ENCODE measurements at regions not wholly inside any gene's neighbourhood (a gene's known extent, or its start where the extent isn't known, plus 50 kb on each side); places are given as distances from the start of the nearest gene placed in this dataset.

- Histone ChIP-seq H3K4me3 (ENCODE audit: insufficient read depth, low read length, poor library complexity, severe bottlenecking) (no peak overlapping the region), H4K20me1 (ENCODE audit: low read depth, low read length) (no peaks in the 10 kb centered on the region), H3K9me3 (ENCODE audit: insufficient read depth, low read length) (no peaks in the 10 kb centered on the region), H3F3A (ENCODE audit: insufficient read depth) (no peaks in the 10 kb centered on the region), H2AFZ (ENCODE audit: low read depth, low read length, severe bottlenecking) (no peak overlapping the region), H3K36me3 (ENCODE audit: low read length) (no peaks in the 10 kb centered on the region), H3K4me2 (ENCODE audit: low read depth, low read length, poor library complexity, severe bottlenecking) (no peak overlapping the region), H3K27me3 (ENCODE audit: low read length) (no peaks in the 10 kb centered on the region), H3K9ac (ENCODE audit: low read length) (no peak overlapping the region), H3K9me2 (replicated peaks; ENCODE audit: insufficient read depth, low read length) (no peaks in the 10 kb centered on the region), H3K79me2 (ENCODE audit: insufficient read depth, low read length) (no peaks in the 10 kb centered on the region), H3K27ac (ENCODE audit: low read depth, low read length) (no peak overlapping the region)
- no peak for TF ChIP-seq EZH2phosphoT487 (conservative IDR thresholded peaks at IDR 0.05; ENCODE audit: low read length)
- no peak for TF ChIP-seq CTCF (IDR thresholded peaks at IDR 0.05; ENCODE audit: insufficient read depth, low read length, poor library complexity, severe bottlenecking)
These were observed 161.2 kb upstream of the SPEF2 start for GRCh38 chr5:35456506-35456905.

GRCh38 chr5:35454011-35454525, 163.6 kb upstream of the SPEF2 start:
- no peak overlapping the region for H3K4me3 ChIP-seq (ENCODE audit: insufficient read depth, low read length, poor library complexity, severe bottlenecking)

DNA sequence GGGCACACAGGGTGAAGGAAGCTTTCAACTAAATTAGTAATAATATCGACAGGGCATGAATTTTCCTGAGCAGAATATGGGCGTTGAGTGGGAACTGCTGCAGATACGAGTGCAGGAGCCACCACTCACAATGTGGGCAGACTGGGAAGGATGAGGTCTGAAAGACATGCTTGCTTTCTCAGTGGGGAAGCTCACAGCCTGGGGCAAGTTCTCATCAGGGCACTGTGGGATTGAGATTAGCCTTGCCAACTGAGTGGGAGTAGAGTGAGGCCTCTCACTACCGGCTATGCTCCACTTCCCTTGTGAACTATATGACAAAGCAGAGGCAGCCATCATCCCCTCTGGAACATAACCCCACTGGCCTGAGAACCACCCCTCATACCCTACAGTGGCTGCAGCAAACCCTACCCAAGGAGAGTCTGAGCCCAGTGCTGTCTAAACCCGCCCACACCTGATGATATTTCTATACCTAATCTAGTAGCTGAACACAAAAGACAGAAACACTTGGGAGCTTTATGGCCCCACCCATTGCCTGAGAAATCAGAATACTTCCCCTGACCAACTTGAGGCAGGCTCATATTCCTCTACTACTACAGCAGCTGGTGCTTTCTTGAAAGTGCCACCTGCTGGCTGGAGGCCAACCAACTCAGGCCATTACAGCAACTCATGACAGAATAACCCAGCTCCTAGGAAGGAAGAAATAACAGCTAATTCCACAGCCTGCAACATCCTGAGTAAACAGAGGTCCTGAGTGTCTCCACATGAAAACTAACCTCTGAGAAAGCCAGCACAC, 173.7 kb upstream of the SPEF2 start:
- H3K36me3 ChIP-seq (ENCODE audit: low read length): no peaks in the 10 kb centered on the region
- H3K27ac ChIP-seq (ENCODE audit: low read depth, low read length): no peak overlapping the region
- no peaks in the 10 kb centered on the region for H3K27me3 ChIP-seq (ENCODE audit: low read length)
- no peak overlapping the region for H3K4me2 ChIP-seq (ENCODE audit: low read depth, low read length, poor library complexity, severe bottlenecking)
- H3K9ac ChIP-seq (ENCODE audit: low read length): no peak overlapping the region
- no peak overlapping the region for H3K4me3 ChIP-seq (ENCODE audit: insufficient read depth, low read length, poor library complexity, severe bottlenecking)
- H3F3A ChIP-seq (ENCODE audit: insufficient read depth): no peaks in the 10 kb centered on the region
- H3K9me2 ChIP-seq (replicated peaks; ENCODE audit: insufficient read depth, low read length): no peaks in the 10 kb centered on the region
- H4K20me1 ChIP-seq (ENCODE audit: low read depth, low read length): no peaks in the 10 kb centered on the region
- no peaks in the 10 kb centered on the region for H3K79me2 ChIP-seq (ENCODE audit: insufficient read depth, low read length)
- H3K9me3 ChIP-seq (ENCODE audit: insufficient read depth, low read length): no peaks in the 10 kb centered on the region
- H2AFZ ChIP-seq (ENCODE audit: low read depth, low read length, severe bottlenecking): no peak overlapping the region
- no peak for TF ChIP-seq CTCF (IDR thresholded peaks at IDR 0.05; ENCODE audit: insufficient read depth, low read length, poor library complexity, severe bottlenecking)
- no peak for TF ChIP-seq EZH2phosphoT487 (conservative IDR thresholded peaks at IDR 0.05; ENCODE audit: low read length)

More at GRCh38 chr5:35454011-35454525, 163.6 kb upstream of the SPEF2 start:
- TF ChIP-seq EZH2phosphoT487 (conservative IDR thresholded peaks at IDR 0.05; ENCODE audit: low read length) (no peak), CTCF (IDR thresholded peaks at IDR 0.05; ENCODE audit: insufficient read depth, low read length, poor library complexity, severe bottlenecking) (no peak)
- Histone ChIP-seq H3K79me2 (ENCODE audit: insufficient read depth, low read length) (no peaks in the 10 kb centered on the region), H3K9me2 (replicated peaks; ENCODE audit: insufficient read depth, low read length) (no peaks in the 10 kb centered on the region), H3K4me2 (ENCODE audit: low read depth, low read length, poor library complexity, severe bottlenecking) (no peak overlapping the region), H3F3A (ENCODE audit: insufficient read depth) (no peaks in the 10 kb centered on the region), H3K36me3 (ENCODE audit: low read length) (no peaks in the 10 kb centered on the region), H2AFZ (ENCODE audit: low read depth, low read length, severe bottlenecking) (no peak overlapping the region), H4K20me1 (ENCODE audit: low read depth, low read length) (no peaks in the 10 kb centered on the region), H3K9ac (ENCODE audit: low read length) (no peak overlapping the region), H3K27ac (ENCODE audit: low read depth, low read length) (no peak overlapping the region), H3K9me3 (ENCODE audit: insufficient read depth, low read length) (no peaks in the 10 kb centered on the region), H3K27me3 (ENCODE audit: low read length) (no peaks in the 10 kb centered on the region)
